Fibroblast of skin of right biceps (primary cell): ENCODE measurements at regions not wholly inside any gene's neighbourhood (a gene's known extent, or its start where the extent isn't known, plus 50 kb on each side); places are given as distances from the start of the nearest gene placed in this dataset.
A peak's percentile ranks its signal among the peaks of the same experiment; 100 is the strongest.

ENCODE experiments used
- DNase-seq: peaks from one replicate; pipeline ENCODE4 v3.0.0-alpha.2; 2013

- no peak for DNase-seq
Measured at GRCh38 chr22:27404441-27404840, 397.1 kb downstream of the MN1 start.

- peak; percentile 54 for DNase-seq
Measured at GRCh38 chr22:27405672-27406388, 395.7 kb downstream of the MN1 start.

- no peak for DNase-seq
Measured at GRCh38 chr22:27406389-27406861, 395.1 kb downstream of the MN1 start.

GRCh38 chr22:27407369-27407985 is 394.1 kb downstream of the MN1 start:
- DNase-seq = no peak

GRCh38 chr22:27408068-27408467 is 393.5 kb downstream of the MN1 start:
- DNase-seq = no peak

GRCh38 chr22:27409299-27409698 is 392.3 kb downstream of the MN1 start:
- DNase-seq = no peak

- DNase-seq = no peak
Measured at GRCh38 chr22:27412866-27413445, 388.6 kb downstream of the MN1 start.

- no peak for DNase-seq
Measured at GRCh38 chr22:27413702-27414101, 387.9 kb downstream of the MN1 start.

- DNase-seq = peak; percentile 95
Measured at GRCh38 chr22:27416511-27417420, 384.8 kb downstream of the MN1 start.

- no peak for DNase-seq
Measured at GRCh38 chr22:27417421-27417814, 384.1 kb downstream of the MN1 start.

- DNase-seq = no peak
Measured at GRCh38 chr22:27418261-27418660, 383.3 kb downstream of the MN1 start.

GRCh38 chr22:27419473-27419872 is 382.1 kb downstream of the MN1 start:
- no peak for DNase-seq

- DNase-seq = no peak
Measured at GRCh38 chr22:27420195-27420816, 381.2 kb downstream of the MN1 start.

GRCh38 chr22:27420817-27421361 is 380.7 kb downstream of the MN1 start:
- DNase-seq = peak; percentile 97

GRCh38 chr22:27422442-27422841 is 379.1 kb downstream of the MN1 start:
- DNase-seq = no peak

GRCh38 chr22:27424319-27424718 is 377.2 kb downstream of the MN1 start:
- peak; percentile 60 for DNase-seq

- no peak for DNase-seq
Measured at GRCh38 chr22:27429476-27429875, 372.1 kb downstream of the MN1 start.

GRCh38 chr22:27431081-27431480 is 370.5 kb downstream of the MN1 start:
- DNase-seq = no peak

GRCh38 chr22:27431896-27432295 is 369.7 kb downstream of the MN1 start:
- DNase-seq = no peak

GRCh38 chr22:27433099-27433498 is 368.5 kb downstream of the MN1 start:
- DNase-seq = no peak

- DNase-seq = peak; percentile 37
Measured at GRCh38 chr22:27433585-27434190, 367.9 kb downstream of the MN1 start.

GRCh38 chr22:27434898-27435297 is 366.7 kb downstream of the MN1 start:
- no peak for DNase-seq
